Panc1 (cell line): ENCODE measurements at regions not wholly inside any gene's neighbourhood (a gene's known extent, or its start where the extent isn't known, plus 50 kb on each side); places are given as distances from the start of the nearest gene placed in this dataset.

Experiments
- CTCF ChIP-seq: fragments of 450-650 bp; IDR thresholded peaks from 2 replicates; pipeline ENCODE4 v1.5.1; 2017; ENCODE audit warnings: mild to moderate bottlenecking
- POLR2AphosphoS5 ChIP-seq: IDR thresholded peaks from 2 replicates; pipeline ENCODE4 v1.6.1; 2012; ENCODE audit warnings: mild to moderate bottlenecking, low read depth, low read length, moderate library complexity
- REST ChIP-seq, 2 experiments: IDR thresholded peaks; 2 replicates each; pipeline ENCODE4 v1.6.1; 2011 to 2012; ENCODE audit warnings: low read depth in 2 of 2, control low read depth in 1 of 2, low read length in 1 of 2, mild to moderate bottlenecking in 1 of 2, moderate library complexity in 1 of 2; ENCODE audit not compliant: insufficient read depth in 1 of 2

- TF ChIP-seq CTCF (no peak), POLR2AphosphoS5 (no peak), REST (IDR thresholded peaks at IDR 0.05; ENCODE audit: insufficient read depth in 1 of 2, low read depth in 2 of 2, low read length in 1 of 2) (no peak)
Observed at GRCh38 chr10:128498746-128499145, 372.5 kb upstream of the MKI67 start.
